DND-41 (cell line): ENCODE measurements at regions not wholly inside any gene's neighbourhood (a gene's known extent, or its start where the extent isn't known, plus 50 kb on each side); places are given as distances from the start of the nearest gene placed in this dataset.

Source experiments
- EZH2 ChIP-seq: IDR thresholded peaks from 3 replicates; pipeline ENCODE4 v1.6.1; 2012; ENCODE audit warnings: borderline replicate concordance, low read depth, mild to moderate bottlenecking, moderate library complexity, low read length, inconsistent platforms; ENCODE audit not compliant: severe bottlenecking
- TF ChIP-seq, protein P1 (sequence below): IDR thresholded peaks from 2 replicates; pipeline ENCODE4 v1.5.1; 2012; ENCODE audit warnings: borderline replicate concordance, low read length, moderate library complexity, mild to moderate bottlenecking; ENCODE audit not compliant: poor library complexity, severe bottlenecking; ENCODE audit errors: extremely low read depth

- no peak for TF ChIP-seq EZH2
- TF ChIP-seq, protein P1, sequence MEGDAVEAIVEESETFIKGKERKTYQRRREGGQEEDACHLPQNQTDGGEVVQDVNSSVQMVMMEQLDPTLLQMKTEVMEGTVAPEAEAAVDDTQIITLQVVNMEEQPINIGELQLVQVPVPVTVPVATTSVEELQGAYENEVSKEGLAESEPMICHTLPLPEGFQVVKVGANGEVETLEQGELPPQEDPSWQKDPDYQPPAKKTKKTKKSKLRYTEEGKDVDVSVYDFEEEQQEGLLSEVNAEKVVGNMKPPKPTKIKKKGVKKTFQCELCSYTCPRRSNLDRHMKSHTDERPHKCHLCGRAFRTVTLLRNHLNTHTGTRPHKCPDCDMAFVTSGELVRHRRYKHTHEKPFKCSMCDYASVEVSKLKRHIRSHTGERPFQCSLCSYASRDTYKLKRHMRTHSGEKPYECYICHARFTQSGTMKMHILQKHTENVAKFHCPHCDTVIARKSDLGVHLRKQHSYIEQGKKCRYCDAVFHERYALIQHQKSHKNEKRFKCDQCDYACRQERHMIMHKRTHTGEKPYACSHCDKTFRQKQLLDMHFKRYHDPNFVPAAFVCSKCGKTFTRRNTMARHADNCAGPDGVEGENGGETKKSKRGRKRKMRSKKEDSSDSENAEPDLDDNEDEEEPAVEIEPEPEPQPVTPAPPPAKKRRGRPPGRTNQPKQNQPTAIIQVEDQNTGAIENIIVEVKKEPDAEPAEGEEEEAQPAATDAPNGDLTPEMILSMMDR: no peak
These were observed 671.1 kb upstream of the SPRY2 start for GRCh38 chr13:81012031-81012430.
